Limb (tissue), 2 donors: ENCODE measurements at regions not wholly inside any gene's neighbourhood (a gene's known extent, or its start where the extent isn't known, plus 50 kb on each side); places are given as distances from the start of the nearest gene placed in this dataset.

ENCODE experiments used
- DNase-seq, 2 donors: peaks; one replicate each; pipeline ENCODE4 v3.0.0-alpha.2; 2016; ENCODE audit errors: extremely low spot score in 2 of 2

- DNase-seq, result no peak
Observed at GRCh38 chr13:106241974-106242953, 293.2 kb downstream of the EFNB2 start.

- no peak for DNase-seq
Observed at GRCh38 chr13:106238690-106239089, 296.8 kb downstream of the EFNB2 start.

GRCh38 chr13:106234636-106235035 lies 300.8 kb downstream of the EFNB2 start:
- DNase-seq, result no peak

- no peak for DNase-seq
Observed at GRCh38 chr13:106233134-106233735, 302.2 kb downstream of the EFNB2 start.

- DNase-seq, result no peak
Observed at GRCh38 chr13:106232681-106233080, 302.8 kb downstream of the EFNB2 start.

GRCh38 chr13:106230450-106230849 lies 305.0 kb downstream of the EFNB2 start:
- DNase-seq, result no peak

GRCh38 chr13:106225126-106225525 lies 310.3 kb downstream of the EFNB2 start:
- no peak for DNase-seq

GRCh38 chr13:106220211-106220610 lies 315.3 kb downstream of the EFNB2 start:
- no peak for DNase-seq

- DNase-seq, result peak in 1 of 2 donors; percentile 18
Observed at GRCh38 chr13:106213028-106213757, 322.3 kb downstream of the EFNB2 start.

- peak in 1 of 2 donors; percentile 37 for DNase-seq
Observed at GRCh38 chr13:106212386-106213010, 323.0 kb downstream of the EFNB2 start.

- no peak for DNase-seq
Observed at GRCh38 chr13:106210324-106210723, 325.1 kb downstream of the EFNB2 start.

- DNase-seq, result no peak
Observed at GRCh38 chr13:106205871-106206270, 329.6 kb downstream of the EFNB2 start.

- no peak for DNase-seq
Observed at GRCh38 chr13:106197496-106197895, 338.0 kb downstream of the EFNB2 start.

GRCh38 chr13:106187501-106188095 lies 347.9 kb downstream of the EFNB2 start:
- no peak for DNase-seq

- DNase-seq, result no peak
Observed at GRCh38 chr13:106187101-106187500, 348.4 kb downstream of the EFNB2 start.

GRCh38 chr13:106186366-106187030 lies 349.0 kb downstream of the EFNB2 start:
- no peak for DNase-seq

- DNase-seq, result no peak
Observed at GRCh38 chr13:106184790-106185189, 350.7 kb downstream of the EFNB2 start.

GRCh38 chr13:106183410-106184065 lies 351.9 kb downstream of the EFNB2 start:
- DNase-seq, result no peak

- no peak for DNase-seq
Observed at GRCh38 chr13:106182404-106182803, 353.1 kb downstream of the EFNB2 start.

GRCh38 chr13:106178816-106179215 lies 356.6 kb downstream of the EFNB2 start:
- DNase-seq, result no peak
